SK-N-MC (cell line): ENCODE measurements at regions not wholly inside any gene's neighbourhood (a gene's known extent, or its start where the extent isn't known, plus 50 kb on each side); places are given as distances from the start of the nearest gene placed in this dataset.

Experiments used
- DNase-seq: peaks from one replicate; pipeline ENCODE4 v3.0.0-alpha.2; 2011; ENCODE audit warnings: low read depth, low spot score
- H3K27ac ChIP-seq: fragments of 200-600 bp; sonication (generic); 2 replicates; pipeline ENCODE4 v1.5.1; 2016; ENCODE audit warnings: mixed run types
- H3K36me3 ChIP-seq: fragments of 200-600 bp; sonication (generic); 2 replicates; pipeline ENCODE4 v1.6.1; 2017; ENCODE audit warnings: antibody characterized with exemption, low read length, mixed read lengths; ENCODE audit not compliant: insufficient read depth
- H3K4me3 ChIP-seq: fragments of 200-600 bp; sonication (generic); 2 replicates; pipeline ENCODE4 v1.5.1; 2016
- H3K9ac ChIP-seq: fragments of 200-600 bp; sonication (generic); 2 replicates; pipeline ENCODE4 v1.8.0; 2017; ENCODE audit warnings: mixed run types, mixed read lengths; ENCODE audit not compliant: insufficient read length
- H3K9me3 ChIP-seq: fragments of 200-600 bp; sonication (generic); 2 replicates; pipeline ENCODE4 v1.6.1; 2017; ENCODE audit warnings: low read depth, mild to moderate bottlenecking, antibody characterized with exemption, low read length, moderate library complexity, mixed read lengths
- EZH2 ChIP-seq: fragments of 200-600 bp; sonication (generic); IDR thresholded peaks from one replicate; pipeline ENCODE4 v1.6.1; 2017; ENCODE audit warnings: antibody characterized with exemption
- FOXP2 ChIP-seq: optimal IDR thresholded peaks from 2 replicates; pipeline ENCODE3; 2011; ENCODE audit warnings: mild to moderate bottlenecking, moderate library complexity; ENCODE audit not compliant: insufficient read depth; ENCODE audit errors: extremely low read length, control extremely low read depth
- POLR2AphosphoS5 ChIP-seq: IDR thresholded peaks from 2 replicates; pipeline ENCODE4 v1.6.1; 2012; ENCODE audit warnings: mild to moderate bottlenecking, low read depth, low read length, borderline replicate concordance

DNA sequence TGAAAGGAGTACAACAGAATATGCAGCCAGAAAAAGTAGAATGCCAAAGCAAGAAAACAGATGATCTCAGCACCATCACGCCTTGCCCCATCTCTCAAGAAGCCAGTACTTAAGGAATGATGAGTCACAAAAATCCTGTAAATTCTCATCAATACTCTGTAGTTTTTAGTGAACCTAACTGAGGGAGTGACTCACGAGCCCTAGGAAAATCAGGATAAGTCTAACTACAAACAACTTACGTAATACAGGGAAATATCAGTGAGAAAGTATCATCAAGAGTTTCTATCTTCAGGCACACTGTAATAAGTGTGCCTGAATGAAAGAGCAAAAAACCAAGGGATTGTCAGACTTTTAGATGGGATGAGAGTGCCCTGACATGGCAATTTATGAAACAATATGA lies 644.4 kb downstream of the STPG2 start:
- DNase-seq = no peak
- Histone ChIP-seq H3K27ac (no peak overlapping the region), H3K9me3 (no peaks in the 10 kb centered on the region)

GRCh38 chr4:97500423-97500822 lies 642.9 kb downstream of the STPG2 start:
- no peaks in the 10 kb centered on the region for H3K9me3 ChIP-seq
- TF ChIP-seq EZH2 (no peak), POLR2AphosphoS5 (no peak), FOXP2 (no peak)
- no peak overlapping the region for H3K4me3 ChIP-seq
- no peaks in the 10 kb centered on the region for H3K36me3 ChIP-seq
- no peak overlapping the region for H3K27ac ChIP-seq
- no peak overlapping the region for H3K9ac ChIP-seq
- no peak for DNase-seq

More for the DNA sequence above, 644.4 kb downstream of the STPG2 start:
- TF ChIP-seq POLR2AphosphoS5 = no peak
- Histone ChIP-seq H3K36me3 (no peaks in the 10 kb centered on the region), H3K4me3 (no peak overlapping the region), H3K9ac (no peak overlapping the region)

- TF ChIP-seq POLR2AphosphoS5 (no peak), EZH2 (no peak)
- no peak overlapping the region for H3K9ac ChIP-seq
- H3K4me3 ChIP-seq = no peak overlapping the region
- no peaks in the 10 kb centered on the region for H3K9me3 ChIP-seq
- H3K36me3 ChIP-seq = no peaks in the 10 kb centered on the region
- H3K27ac ChIP-seq = no peak overlapping the region
- no peak for DNase-seq
These were observed 638.6 kb downstream of the STPG2 start for GRCh38 chr4:97504713-97505112.

GRCh38 chr4:97507587-97508245 lies 635.6 kb downstream of the STPG2 start:
- TF ChIP-seq FOXP2 (no peak), EZH2 (no peak), POLR2AphosphoS5 (no peak)
- no peaks in the 10 kb centered on the region for H3K9me3 ChIP-seq
- H3K4me3 ChIP-seq = no peak overlapping the region
- no peak overlapping the region for H3K9ac ChIP-seq
- no peak for DNase-seq
- H3K27ac ChIP-seq = no peak overlapping the region
- H3K36me3 ChIP-seq = no peaks in the 10 kb centered on the region
